ENCODE measurements at regions not wholly inside any gene's neighbourhood (a gene's known extent, or its start where the extent isn't known, plus 50 kb on each side); places are given as distances from the start of the nearest gene placed in this dataset.

- Histone ChIP-seq H3K4me3 (replicated peaks; ENCODE audit: insufficient read depth, low read length) (no peak overlapping the region), H3K27me3 (ENCODE audit: insufficient read depth, poor library complexity, severe bottlenecking) (peaks cover 22% of the 10 kb centered on the region), H3K27ac (replicated peaks) (no peak overlapping the region)
- no peak for TF ChIP-seq SPI1 (IDR thresholded peaks at IDR 0.05; ENCODE audit: borderline replicate concordance, low read depth)
- no peak for TF ChIP-seq REST (IDR thresholded peaks at IDR 0.05; ENCODE audit: insufficient replicate concordance, low read depth)
- no peak for TF ChIP-seq CTCF (IDR thresholded peaks at IDR 0.05; ENCODE audit: insufficient read depth, low read length)
- no peak for TF ChIP-seq GABPA (IDR thresholded peaks at IDR 0.05; ENCODE audit: low read depth)
- TF ChIP-seq POLR2AphosphoS5 (IDR thresholded peaks at IDR 0.05; ENCODE audit: low read depth), result no peak
- DNase-seq (ENCODE audit: low read depth in 1 of 2, low spot score in 1 of 2), result no peak
Measured at GRCh38 chr1:38475624-38476005, 384.0 kb downstream of the RRAGC start.

GRCh38 chr1:38474738-38475623 lies 384.6 kb downstream of the RRAGC start:
- DNase-seq (ENCODE audit: low read depth in 1 of 2, low spot score in 1 of 2), result no peak
- TF ChIP-seq SPI1 (IDR thresholded peaks at IDR 0.05; ENCODE audit: borderline replicate concordance, low read depth), result no peak
- TF ChIP-seq CTCF (IDR thresholded peaks at IDR 0.05; ENCODE audit: insufficient read depth, low read length), result no peak
- no peak for TF ChIP-seq POLR2AphosphoS5 (IDR thresholded peaks at IDR 0.05; ENCODE audit: low read depth)
- TF ChIP-seq GABPA (IDR thresholded peaks at IDR 0.05; ENCODE audit: low read depth), result no peak
- no peak for TF ChIP-seq REST (IDR thresholded peaks at IDR 0.05; ENCODE audit: insufficient replicate concordance, low read depth)
- Histone ChIP-seq H3K4me3 (replicated peaks; ENCODE audit: insufficient read depth, low read length) (no peak overlapping the region), H3K27me3 (ENCODE audit: insufficient read depth, poor library complexity, severe bottlenecking) (peaks cover 22% of the 10 kb centered on the region), H3K27ac (replicated peaks) (no peak overlapping the region)

GRCh38 chr1:38466487-38466886 lies 393.1 kb downstream of the RRAGC start:
- no peak for DNase-seq (ENCODE audit: low read depth in 1 of 2, low spot score in 1 of 2)
- no peak for TF ChIP-seq SPI1 (IDR thresholded peaks at IDR 0.05; ENCODE audit: borderline replicate concordance, low read depth)
- no peak for TF ChIP-seq GABPA (IDR thresholded peaks at IDR 0.05; ENCODE audit: low read depth)
- TF ChIP-seq POLR2AphosphoS5 (IDR thresholded peaks at IDR 0.05; ENCODE audit: low read depth), result no peak
- no peak for TF ChIP-seq REST (IDR thresholded peaks at IDR 0.05; ENCODE audit: insufficient replicate concordance, low read depth)
- TF ChIP-seq CTCF (IDR thresholded peaks at IDR 0.05; ENCODE audit: insufficient read depth, low read length), result no peak
- Histone ChIP-seq H3K27me3 (ENCODE audit: insufficient read depth, poor library complexity, severe bottlenecking) (no peaks in the 10 kb centered on the region), H3K4me3 (replicated peaks; ENCODE audit: insufficient read depth, low read length) (no peak overlapping the region), H3K27ac (replicated peaks) (no peak overlapping the region)

Data from HL-60 (cell line).